ENCODE measurements at regions not wholly inside any gene's neighbourhood (a gene's known extent, or its start where the extent isn't known, plus 50 kb on each side); places are given as distances from the start of the nearest gene placed in this dataset.

- TF ChIP-seq CTCF (conservative IDR thresholded peaks at IDR 0.05; ENCODE audit: low read depth, low read length), result no peak
- TF ChIP-seq EZH2phosphoT487 (IDR thresholded peaks at IDR 0.05; ENCODE audit: borderline replicate concordance, low read length), result no peak
- no peak for TF ChIP-seq EZH2 (IDR thresholded peaks at IDR 0.05; ENCODE audit: low read length, unreplicated experiment)
These were observed 266.2 kb downstream of the HTR7 start for GRCh38 chr10:90591629-90592028.
